ENCODE measurements at regions not wholly inside any gene's neighbourhood (a gene's known extent, or its start where the extent isn't known, plus 50 kb on each side); places are given as distances from the start of the nearest gene placed in this dataset.

GRCh38 chr2:19809206-19809605 lies 92.6 kb downstream of the TTC32 start:
- no peak for DNase-seq (ENCODE audit: low read depth)

- DNase-seq (ENCODE audit: low read depth): no peak
These were observed 93.9 kb downstream of the TTC32 start for GRCh38 chr2:19807866-19808265.

- no peak for DNase-seq (ENCODE audit: low read depth)
These were observed 94.4 kb downstream of the TTC32 start for GRCh38 chr2:19807346-19807745.

DNA sequence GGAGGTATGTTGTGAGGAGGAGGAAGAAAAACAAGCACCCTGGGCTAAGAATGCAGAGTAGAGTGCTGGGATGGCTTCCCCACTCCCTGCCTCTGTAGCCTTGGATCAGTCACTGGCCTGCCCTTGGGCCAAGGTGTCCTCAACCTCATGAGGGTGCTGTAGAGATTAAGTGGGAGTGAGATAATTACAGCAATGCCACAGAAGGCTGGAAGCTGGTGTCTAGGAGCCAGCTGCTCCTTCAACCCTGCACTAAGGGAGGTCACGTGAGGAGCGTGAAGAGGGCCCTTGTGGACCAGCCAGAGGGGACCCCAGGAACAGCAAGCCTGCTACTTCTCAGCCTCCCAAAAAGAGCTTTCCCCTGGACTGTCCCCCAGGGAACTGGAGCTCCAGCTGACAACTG lies 95.2 kb downstream of the TTC32 start:
- DNase-seq (ENCODE audit: low read depth): no peak

DNA sequence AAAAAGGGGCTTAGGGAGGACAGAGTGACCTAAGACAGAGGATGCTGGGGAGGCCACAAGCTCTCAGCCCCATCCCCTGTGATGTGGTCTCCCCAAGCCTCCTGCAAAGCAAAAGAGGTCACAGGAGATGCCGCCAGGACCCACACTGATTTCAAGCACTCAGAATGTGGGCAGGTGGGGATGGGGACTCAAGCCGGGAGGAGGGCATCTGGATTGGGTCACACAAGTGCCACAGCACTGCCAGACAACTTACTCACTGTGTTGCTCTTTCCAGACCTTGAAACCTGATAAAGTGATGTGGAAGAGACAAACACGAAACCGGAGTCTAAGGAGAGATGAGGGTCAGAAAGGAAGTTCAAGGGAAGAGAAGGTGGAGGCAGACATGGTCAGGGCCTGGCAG lies 95.7 kb downstream of the TTC32 start:
- no peak for DNase-seq (ENCODE audit: low read depth)

DNA sequence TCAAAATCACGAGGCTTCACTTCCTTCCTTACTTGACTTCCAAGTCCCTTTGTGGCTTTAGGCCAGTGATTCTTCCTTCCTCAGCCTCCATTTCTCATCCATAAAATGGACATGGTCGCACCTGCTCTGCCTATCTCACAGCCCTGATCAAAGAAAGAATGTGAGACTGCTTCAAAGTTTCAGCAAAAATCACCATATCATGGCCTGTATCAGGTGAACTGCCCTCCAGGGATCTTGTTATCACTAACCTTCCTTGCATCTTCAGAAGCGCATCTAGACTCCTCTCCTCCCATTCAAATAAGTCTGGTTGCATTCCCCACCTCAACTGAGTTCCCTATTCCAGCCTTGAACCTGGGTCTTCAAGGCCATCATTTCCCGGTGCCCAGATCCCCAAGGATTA lies 96.5 kb downstream of the TTC32 start:
- no peak for DNase-seq (ENCODE audit: low read depth)

DNA sequence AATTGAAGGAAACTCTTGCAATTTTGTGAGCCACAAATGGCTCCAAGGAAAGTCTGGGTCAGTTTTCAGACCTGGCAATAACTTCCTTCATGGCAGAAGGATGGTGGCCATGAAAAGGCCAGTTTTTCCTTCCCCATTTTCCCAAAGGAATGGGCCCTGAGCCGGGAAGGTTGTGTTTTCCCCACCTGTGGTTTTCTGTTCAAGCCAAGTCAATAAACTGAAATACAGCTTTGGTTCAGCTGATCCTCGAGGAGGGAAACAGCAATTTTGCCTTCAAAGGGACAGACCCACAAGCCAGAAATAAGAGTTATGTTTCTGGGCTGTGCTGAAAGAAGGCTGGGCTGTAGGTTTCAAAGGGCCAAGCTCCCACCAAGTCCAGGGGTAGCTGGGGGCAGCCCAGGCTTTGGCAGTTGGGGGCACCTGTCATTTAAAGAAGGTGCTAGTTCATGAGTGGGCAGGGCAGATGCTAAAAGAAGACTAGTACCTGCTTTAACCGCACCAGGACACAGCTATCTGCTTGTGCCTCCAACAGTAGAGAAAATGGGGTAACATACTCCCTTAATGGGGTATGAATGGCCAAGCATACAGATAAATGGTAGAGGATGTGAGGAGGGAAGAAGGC lies 97.0 kb downstream of the TTC32 start:
- DNase-seq (ENCODE audit: low read depth): no peak

GRCh38 chr2:19802086-19802841 lies 99.5 kb downstream of the TTC32 start:
- DNase-seq (ENCODE audit: low read depth): no peak

DNA sequence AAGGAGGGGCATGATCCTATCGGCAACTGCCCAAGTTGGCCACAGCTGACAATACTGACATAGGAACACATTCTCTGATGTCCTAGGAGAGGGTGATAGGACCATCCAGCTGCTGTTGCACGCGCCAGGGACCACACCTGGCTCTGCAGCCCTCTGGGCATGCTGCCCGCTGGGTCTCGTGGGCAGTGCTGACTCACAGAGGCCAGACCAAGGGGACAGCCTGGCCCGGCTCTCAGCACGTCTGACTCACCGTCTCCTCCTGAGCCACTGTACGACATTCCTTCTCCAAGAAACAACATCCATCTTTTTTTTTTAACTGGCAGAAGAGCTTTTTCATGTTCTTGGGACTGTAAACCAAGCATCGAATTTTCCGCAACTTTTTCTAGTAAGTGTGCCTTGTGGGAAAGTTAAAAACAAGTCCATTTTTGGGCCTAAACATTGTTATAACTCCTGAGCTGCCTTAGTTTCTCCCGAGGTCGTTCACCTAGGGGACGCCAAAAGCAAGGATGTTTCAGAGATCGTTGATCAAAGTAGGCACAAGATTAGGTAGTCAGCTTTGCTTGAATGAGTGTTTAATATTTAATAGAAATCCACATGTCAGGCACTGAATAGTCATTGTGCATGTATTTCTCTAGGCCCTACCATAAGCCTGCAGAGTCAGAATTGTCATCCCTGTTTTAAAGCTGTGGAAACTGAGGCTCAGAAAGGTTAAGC lies 100.3 kb downstream of the TTC32 start:
- no peak for DNase-seq (ENCODE audit: low read depth)

DNA sequence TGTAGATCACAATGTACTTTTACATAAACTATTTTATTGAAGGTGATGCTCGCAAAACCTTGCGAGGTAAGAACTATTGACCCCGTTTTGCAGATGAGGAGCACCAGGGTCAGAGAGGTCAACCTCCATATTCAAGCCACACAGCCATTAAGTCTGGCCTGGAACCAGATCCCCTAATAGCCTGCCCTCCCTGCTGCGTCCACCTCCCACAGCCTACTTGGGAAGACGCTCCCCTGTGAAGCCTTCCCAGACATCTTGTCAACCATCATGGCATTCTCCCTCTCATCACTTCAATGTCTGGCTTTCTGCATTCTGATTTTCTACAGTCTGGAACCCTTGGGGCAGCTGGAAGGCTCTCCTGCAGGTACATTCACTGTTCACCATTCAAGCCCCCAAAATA lies 101.0 kb downstream of the TTC32 start:
- no peak for DNase-seq (ENCODE audit: low read depth)

GRCh38 chr2:19799881-19800780 lies 101.7 kb downstream of the TTC32 start:
- no peak for DNase-seq (ENCODE audit: low read depth)

DNA sequence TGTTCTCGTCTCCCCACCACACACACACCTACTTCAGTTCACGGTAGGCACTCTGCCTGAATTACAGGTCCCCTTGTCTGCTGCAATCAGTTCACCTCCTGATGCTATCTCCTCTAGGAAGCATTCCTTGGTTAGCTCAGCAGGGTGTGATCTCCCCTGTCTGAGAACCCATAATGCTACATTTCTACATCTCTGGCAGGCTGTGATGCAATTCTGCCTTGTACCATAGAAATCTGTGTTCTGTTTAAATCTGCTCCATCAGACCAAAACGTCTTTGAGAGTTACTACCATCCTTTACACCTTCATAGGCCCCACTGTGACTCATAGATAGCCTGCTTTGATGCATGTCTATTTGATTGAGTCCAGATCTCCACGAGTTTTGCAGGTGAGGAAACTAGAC lies 103.9 kb downstream of the TTC32 start:
- DNase-seq (ENCODE audit: low read depth): no peak

DNA sequence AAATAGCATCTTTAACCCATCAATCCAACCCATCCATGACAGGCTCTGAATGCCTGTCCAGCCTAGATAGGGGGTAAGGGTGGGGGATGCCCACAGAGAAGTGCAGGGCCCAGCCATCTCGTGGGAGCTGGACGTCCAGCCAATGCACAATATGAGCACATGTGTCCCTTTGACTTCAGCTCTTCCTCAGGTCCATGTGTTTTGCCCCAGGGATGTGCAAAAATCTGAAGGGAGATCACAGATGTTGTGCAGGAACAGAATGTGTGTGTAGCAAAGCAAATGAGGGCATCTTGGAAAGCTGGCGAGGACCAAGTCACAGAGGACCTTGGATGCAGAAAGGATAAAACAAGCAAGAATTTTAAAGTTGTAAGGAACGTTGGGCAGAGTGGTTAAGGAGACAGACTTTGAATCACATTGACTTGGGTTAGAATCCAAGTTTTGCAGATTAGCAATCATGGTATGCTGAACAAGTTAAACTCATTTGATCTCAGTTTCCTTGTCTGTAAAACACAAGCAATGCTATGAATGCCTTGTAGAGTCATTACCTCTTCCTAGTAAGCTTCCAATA lies 104.5 kb downstream of the TTC32 start:
- DNase-seq (ENCODE audit: low read depth): no peak

DNA sequence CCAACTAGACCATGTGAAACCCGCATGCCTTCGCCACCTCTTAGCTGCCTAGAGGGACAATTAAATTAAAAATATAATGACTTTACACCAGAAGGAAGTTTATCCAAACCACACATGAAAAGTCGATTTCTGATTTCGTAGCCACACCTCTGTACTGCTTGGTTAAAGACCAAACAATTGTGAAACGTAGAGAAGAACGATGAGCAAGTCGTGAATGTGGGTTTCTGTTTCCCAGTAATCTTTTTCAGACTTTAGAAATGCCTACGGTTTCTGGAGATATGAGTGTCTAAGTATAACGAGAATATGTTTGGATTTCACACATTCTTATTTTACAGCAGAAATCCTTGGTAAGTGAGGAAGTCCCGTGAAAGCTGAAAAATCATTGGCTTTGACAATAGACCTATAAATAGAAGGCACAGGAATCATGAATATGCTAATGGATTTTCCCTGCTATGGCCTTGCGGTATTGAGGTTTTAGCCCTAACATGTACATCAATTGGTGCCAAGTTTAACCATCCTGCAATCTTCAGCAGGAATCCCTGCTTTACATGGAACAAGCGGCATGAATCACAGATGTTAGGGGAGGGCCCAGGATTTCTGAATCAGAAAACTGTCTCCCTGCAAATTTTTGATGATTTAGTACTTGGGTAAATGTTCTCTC lies 105.6 kb downstream of the TTC32 start:
- no peak for DNase-seq (ENCODE audit: low read depth)

DNA sequence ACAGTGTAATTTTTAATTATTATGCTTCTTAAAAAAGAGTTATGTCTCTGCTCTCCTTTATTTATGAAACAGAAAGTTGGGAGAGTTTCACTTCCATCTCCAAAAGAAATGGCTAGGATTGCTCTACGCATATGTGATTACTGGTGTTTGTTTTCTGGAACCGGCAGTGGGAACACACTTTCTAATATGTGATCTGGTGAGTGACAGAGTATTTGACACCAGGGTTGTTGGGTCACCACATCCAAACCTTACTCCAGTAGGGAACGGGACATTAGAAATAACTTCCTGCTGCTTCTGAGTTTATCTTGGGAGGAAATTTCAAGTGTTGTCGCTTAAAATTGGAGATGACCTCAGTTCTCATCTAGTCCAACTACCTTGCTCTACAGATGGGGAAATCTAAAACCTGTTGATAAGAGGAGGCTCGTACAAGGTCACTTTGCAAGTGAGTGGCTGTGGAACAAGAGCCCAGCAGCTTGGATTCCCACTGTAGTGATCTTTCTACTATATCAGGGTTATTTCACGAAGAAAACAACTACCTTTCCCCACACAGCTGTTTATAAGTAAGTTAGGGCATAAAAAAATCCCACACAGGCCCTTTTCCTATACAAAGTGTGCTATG lies 108.5 kb downstream of the TTC32 start:
- no peak for DNase-seq (ENCODE audit: low read depth)

GRCh38 chr2:19790291-19790690 lies 111.5 kb downstream of the TTC32 start:
- no peak for DNase-seq (ENCODE audit: low read depth)

DNA sequence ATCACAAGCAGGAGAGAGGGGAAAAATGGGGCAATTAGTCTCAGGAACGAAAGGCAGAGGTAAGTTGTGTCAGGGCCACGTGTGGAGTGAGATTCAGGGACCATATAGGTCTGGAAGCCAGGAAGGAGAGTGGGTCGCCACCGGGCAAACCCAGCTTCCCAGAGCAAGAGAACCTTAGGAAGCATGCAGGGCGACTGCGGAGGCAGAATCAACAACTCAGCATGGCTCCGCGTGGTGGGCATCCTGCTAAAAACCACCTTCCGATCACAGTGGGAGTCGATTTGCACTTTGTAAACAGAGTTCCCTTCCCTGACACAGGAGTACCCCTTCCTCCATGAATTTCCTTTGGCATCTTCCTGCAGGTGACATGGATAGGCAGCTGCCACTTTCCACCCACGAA lies 114.6 kb downstream of the TTC32 start:
- DNase-seq (ENCODE audit: low read depth): no peak

GRCh38 chr2:19786408-19787058 lies 115.2 kb downstream of the TTC32 start:
- DNase-seq (ENCODE audit: low read depth): no peak

DNA sequence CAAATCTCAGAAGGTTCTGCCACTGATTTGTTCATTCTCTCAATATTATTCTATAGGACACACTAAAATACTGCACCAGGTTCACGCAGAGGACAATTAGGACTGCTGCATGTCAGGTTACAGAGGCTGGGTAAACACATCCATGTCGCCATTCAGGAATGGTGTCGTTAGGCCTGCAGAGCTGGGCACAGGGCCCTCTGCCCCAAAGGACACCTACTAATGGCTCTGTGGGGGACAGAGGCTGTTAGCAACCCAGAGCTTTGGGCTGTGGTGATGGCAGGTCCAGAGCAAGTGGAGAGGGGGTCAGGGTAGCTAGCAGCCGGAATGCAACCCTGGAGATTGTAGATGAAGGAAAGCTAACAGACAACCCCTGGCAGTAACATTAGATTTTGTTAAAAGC lies 115.9 kb downstream of the TTC32 start:
- DNase-seq (ENCODE audit: low read depth): no peak

DNA sequence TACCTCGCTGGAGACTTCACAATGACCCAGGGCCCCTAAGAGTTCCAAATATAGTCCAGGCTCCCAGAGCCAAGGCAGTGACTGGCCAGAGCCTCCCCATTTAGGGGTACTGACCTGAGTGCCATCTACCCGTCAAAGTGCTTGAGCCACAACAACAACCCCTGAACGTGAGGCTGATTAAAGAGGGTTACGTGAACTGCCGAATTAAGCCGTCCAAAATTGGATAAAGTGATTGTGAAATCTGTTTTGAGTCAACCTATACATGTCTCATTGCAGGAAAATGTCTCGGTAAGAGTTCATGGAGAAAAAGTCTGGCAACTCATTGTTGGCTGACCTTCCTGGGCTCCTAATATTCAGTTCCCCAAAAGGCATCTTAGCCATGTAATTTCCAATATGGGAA lies 116.3 kb downstream of the TTC32 start:
- no peak for DNase-seq (ENCODE audit: low read depth)
